H9 (cell line): ENCODE measurements at regions not wholly inside any gene's neighbourhood (a gene's known extent, or its start where the extent isn't known, plus 50 kb on each side); places are given as distances from the start of the nearest gene placed in this dataset.

ENCODE experiments used
- DNase-seq: peaks from one replicate; pipeline ENCODE4 v3.0.0-alpha.2; 2017
- H2AFZ ChIP-seq: one replicate; pipeline ENCODE4 v1.6.1; 2013; ENCODE audit warnings: mild to moderate bottlenecking, low read length, control low read depth, moderate library complexity
- H2AK5ac ChIP-seq: 2 replicates; pipeline ENCODE4 v1.6.1; 2013; ENCODE audit warnings: low read length, control low read depth, mixed read lengths; ENCODE audit not compliant: insufficient read length
- H2BK120ac ChIP-seq: one replicate; pipeline ENCODE4 v1.6.1; 2013; ENCODE audit warnings: low read depth, mild to moderate bottlenecking, low read length, control low read depth, inconsistent platforms; ENCODE audit not compliant: poor library complexity, severe bottlenecking
- H2BK12ac ChIP-seq: 2 replicates; pipeline ENCODE4 v1.6.1; 2013; ENCODE audit warnings: low read length, control low read depth, mixed read lengths, low read depth; ENCODE audit not compliant: insufficient read length
- H2BK15ac ChIP-seq: 2 replicates; pipeline ENCODE4 v1.6.1; 2013; ENCODE audit warnings: low read depth, low read length, control low read depth
- H2BK20ac ChIP-seq: one replicate; pipeline ENCODE4 v1.6.1; 2013; ENCODE audit warnings: low read depth, mild to moderate bottlenecking, low read length, control low read depth, inconsistent platforms; ENCODE audit not compliant: poor library complexity, severe bottlenecking
- H2BK5ac ChIP-seq: 2 replicates; pipeline ENCODE4 v1.6.1; 2013; ENCODE audit warnings: low read length, control low read depth, mixed read lengths; ENCODE audit not compliant: insufficient read length
- H3K14ac ChIP-seq: 2 replicates; pipeline ENCODE4 v1.6.1; 2013; ENCODE audit warnings: low read length, control low read depth; ENCODE audit not compliant: insufficient read depth
- H3K18ac ChIP-seq: 2 replicates; pipeline ENCODE4 v1.6.1; 2013; ENCODE audit warnings: low read depth, mild to moderate bottlenecking, mixed read lengths, low read length, control low read depth; ENCODE audit not compliant: insufficient read length
- H3K23ac ChIP-seq: 2 replicates; pipeline ENCODE4 v1.6.1; 2013; ENCODE audit warnings: low read length, control low read depth, mixed read lengths, low read depth; ENCODE audit not compliant: insufficient read length
- H3K23me2 ChIP-seq: 2 replicates; pipeline ENCODE4 v1.6.1; 2013; ENCODE audit warnings: low read depth, mild to moderate bottlenecking, mixed read lengths, low read length, control low read depth; ENCODE audit not compliant: insufficient read length, poor library complexity, severe bottlenecking
- H3K27ac ChIP-seq: 2 replicates; pipeline ENCODE4 v1.5.1; 2013; ENCODE audit warnings: low read length, control low read depth, mixed read lengths, low read depth; ENCODE audit not compliant: insufficient read length
- H3K27me3 ChIP-seq: 2 replicates; pipeline ENCODE4 v1.6.1; 2013; ENCODE audit warnings: low read length, control low read depth, inconsistent platforms; ENCODE audit not compliant: insufficient read depth
- H3K4ac ChIP-seq: 2 replicates; pipeline ENCODE4 v1.6.1; 2013; ENCODE audit warnings: low read depth, mild to moderate bottlenecking, control low read depth, inconsistent platforms, low read length, moderate library complexity
- H3K4me1 ChIP-seq: 2 replicates; pipeline ENCODE4 v1.6.1; 2013; ENCODE audit warnings: low read length, control low read depth, inconsistent platforms; ENCODE audit not compliant: insufficient read depth
- H3K4me2 ChIP-seq: 2 replicates; pipeline ENCODE4 v1.6.1; 2013; ENCODE audit warnings: low read length, control low read depth, mixed read lengths; ENCODE audit not compliant: insufficient read length, insufficient read depth
- H3K56ac ChIP-seq: 2 replicates; pipeline ENCODE4 v1.6.1; 2013; ENCODE audit warnings: low read depth, mild to moderate bottlenecking, mixed read lengths, low read length, control low read depth; ENCODE audit not compliant: insufficient read length
- H3K79me1 ChIP-seq: 2 replicates; pipeline ENCODE4 v1.6.1; 2013; ENCODE audit warnings: low read depth, mild to moderate bottlenecking, moderate library complexity, low read length, control low read depth, inconsistent platforms; ENCODE audit not compliant: insufficient read depth, poor library complexity, severe bottlenecking
- H3K79me2 ChIP-seq: 2 replicates; pipeline ENCODE4 v1.6.1; 2013; ENCODE audit warnings: low read length, control low read depth, inconsistent platforms; ENCODE audit not compliant: insufficient read depth
- H3K9ac ChIP-seq: 2 replicates; pipeline ENCODE4 v1.6.1; 2013; ENCODE audit warnings: low read length, control low read depth, mixed read lengths; ENCODE audit not compliant: insufficient read length; ENCODE audit errors: extremely low read depth
- H3K9me3 ChIP-seq: one replicate; pipeline ENCODE4 v1.6.1; 2013; ENCODE audit warnings: low read depth, low read length, inconsistent platforms; ENCODE audit not compliant: control insufficient read depth
- H3T11ph ChIP-seq: one replicate; pipeline ENCODE4 v1.6.1; 2013; ENCODE audit warnings: mild to moderate bottlenecking, low read length, control low read depth, inconsistent platforms
- H4K20me1 ChIP-seq: one replicate; pipeline ENCODE4 v1.6.1; 2013; ENCODE audit not compliant: control insufficient read depth, insufficient read length, insufficient read depth
- H4K5ac ChIP-seq: 2 replicates; pipeline ENCODE4 v1.6.1; 2013; ENCODE audit warnings: low read depth, mild to moderate bottlenecking, mixed read lengths, low read length, control low read depth; ENCODE audit not compliant: insufficient read length
- H4K8ac ChIP-seq: replicated peaks from 2 replicates; pipeline ENCODE4 v1.6.1; 2013; ENCODE audit warnings: low read length, control low read depth, mixed read lengths, low read depth; ENCODE audit not compliant: insufficient read length
- H4K91ac ChIP-seq: 2 replicates; pipeline ENCODE4 v1.6.1; 2013; ENCODE audit warnings: low read depth, mild to moderate bottlenecking, moderate library complexity, mixed read lengths, low read length, control low read depth; ENCODE audit not compliant: insufficient read length
- H3K27ac Mint-ChIP-seq, 3 experiments: 2 replicates in 2 of 3; 3 replicates in 1 of 3; pipeline ENCODE4 v1.8.0; 2020 to 2021; ENCODE audit warnings: mixed read lengths in 3 of 3, mild to moderate bottlenecking in 1 of 3, moderate library complexity in 1 of 3
- H3K27me3 Mint-ChIP-seq: 2 replicates; pipeline ENCODE4 v1.8.0; 2021; ENCODE audit warnings: low read depth, mild to moderate bottlenecking, moderate library complexity, mixed read lengths
- H3K36me3 Mint-ChIP-seq, 3 experiments: 2 replicates in 2 of 3; 3 replicates in 1 of 3; pipeline ENCODE4 v1.8.0; 2020 to 2021; ENCODE audit warnings: low read depth in 3 of 3, mixed read lengths in 3 of 3; ENCODE audit not compliant: insufficient read depth in 1 of 3
- H3K4me1 Mint-ChIP-seq, 2 experiments: 2 replicates each; pipeline ENCODE4 v1.8.0; 2020; ENCODE audit warnings: mixed read lengths in 2 of 2
- H3K4me3 Mint-ChIP-seq, 2 experiments: 2 replicates in 1 of 2; 3 replicates in 1 of 2; pipeline ENCODE4 v1.8.0; 2020 to 2021; ENCODE audit warnings: mild to moderate bottlenecking in 2 of 2, mixed read lengths in 2 of 2, moderate library complexity in 1 of 2
- H3K9me3 Mint-ChIP-seq, 2 experiments: 2 replicates in 1 of 2; 3 replicates in 1 of 2; pipeline ENCODE4 v1.8.0; 2020; ENCODE audit warnings: mild to moderate bottlenecking in 2 of 2, mixed read lengths in 2 of 2, moderate library complexity in 1 of 2
- WGBS: extraction: QIAGEN DNeasy Blood & Tissue Kit; methylation state at CpG from one replicate; pipeline ENCODE4 v1.1.7; 2013; ENCODE audit warnings: missing lambda C conversion rate, low lambda C conversion rate, mixed read lengths; ENCODE audit not compliant: insufficient read length; ENCODE audit errors: extremely low coverage; 5-methylcytosine and 5-hydroxymethylcytosine counted together
- TF ChIP-seq, protein P1 (sequence below): fragments of 200-600 bp; sonication (generic); conservative IDR thresholded peaks from 3 replicates; pipeline ENCODE4 v1.8.0; 2021; ENCODE audit warnings: antibody characterized with exemption, mild to moderate bottlenecking

DNA sequence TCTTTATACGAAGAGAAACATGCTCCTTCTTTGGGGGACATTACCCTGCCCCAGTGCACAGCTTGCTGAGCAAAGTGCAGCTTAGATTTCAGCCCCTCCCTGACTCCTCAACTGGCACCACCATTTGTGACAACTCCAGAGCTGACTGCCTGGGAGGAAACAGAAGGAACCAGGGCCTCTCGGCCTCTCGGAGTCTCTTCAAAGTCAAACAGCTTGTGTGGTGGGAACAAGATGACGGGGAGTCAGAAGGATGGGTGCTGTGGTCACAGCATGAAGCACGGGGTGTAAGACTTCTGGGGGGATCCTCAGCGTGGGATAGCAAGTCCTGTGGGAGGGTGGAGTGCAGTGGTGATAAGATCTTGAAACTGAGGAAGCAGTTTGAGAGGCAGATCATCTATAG, 123.5 kb upstream of the BCL2L14 start:
- Histone ChIP-seq H3K27ac (no peak overlapping the region), H2BK12ac (no peak overlapping the region), H4K8ac (no peak overlapping the region), H3K9ac (no peak overlapping the region), H2BK120ac (no peak overlapping the region), H4K20me1 (no peaks in the 10 kb centered on the region), H3K4me1 (no peaks in the 10 kb centered on the region), H2BK15ac (no peak overlapping the region), H2BK20ac (no peak overlapping the region), H3K4ac (no peak overlapping the region), H3K79me2 (no peaks in the 10 kb centered on the region), H3T11ph (no peak overlapping the region), H3K9me3 (no peaks in the 10 kb centered on the region), H2BK5ac (no peak overlapping the region), H3K79me1 (no peaks in the 10 kb centered on the region), H3K23ac (no peak overlapping the region), H4K5ac (no peak overlapping the region), H3K27me3 (no peaks in the 10 kb centered on the region), H3K23me2 (no peaks in the 10 kb centered on the region), H2AK5ac (no peak overlapping the region), H3K18ac (no peak overlapping the region), H4K91ac (no peak overlapping the region), H2AFZ (no peak overlapping the region), H3K56ac (no peak overlapping the region), H3K14ac (no peak overlapping the region; the same call in 1 of the 2 replicates), H3K4me2 (no peak overlapping the region)
- H3K36me3 Mint-ChIP-seq, result peaks cover 0 to 9% (median 3%) of the 10 kb centered on the region in 3 experiments; a peak in 3 of 7 replicates
- no CpG with 5 or more reads among the region's 6 CpGs for WGBS
- no peak overlapping the region for H3K27ac Mint-ChIP-seq
- TF ChIP-seq, protein P1, sequence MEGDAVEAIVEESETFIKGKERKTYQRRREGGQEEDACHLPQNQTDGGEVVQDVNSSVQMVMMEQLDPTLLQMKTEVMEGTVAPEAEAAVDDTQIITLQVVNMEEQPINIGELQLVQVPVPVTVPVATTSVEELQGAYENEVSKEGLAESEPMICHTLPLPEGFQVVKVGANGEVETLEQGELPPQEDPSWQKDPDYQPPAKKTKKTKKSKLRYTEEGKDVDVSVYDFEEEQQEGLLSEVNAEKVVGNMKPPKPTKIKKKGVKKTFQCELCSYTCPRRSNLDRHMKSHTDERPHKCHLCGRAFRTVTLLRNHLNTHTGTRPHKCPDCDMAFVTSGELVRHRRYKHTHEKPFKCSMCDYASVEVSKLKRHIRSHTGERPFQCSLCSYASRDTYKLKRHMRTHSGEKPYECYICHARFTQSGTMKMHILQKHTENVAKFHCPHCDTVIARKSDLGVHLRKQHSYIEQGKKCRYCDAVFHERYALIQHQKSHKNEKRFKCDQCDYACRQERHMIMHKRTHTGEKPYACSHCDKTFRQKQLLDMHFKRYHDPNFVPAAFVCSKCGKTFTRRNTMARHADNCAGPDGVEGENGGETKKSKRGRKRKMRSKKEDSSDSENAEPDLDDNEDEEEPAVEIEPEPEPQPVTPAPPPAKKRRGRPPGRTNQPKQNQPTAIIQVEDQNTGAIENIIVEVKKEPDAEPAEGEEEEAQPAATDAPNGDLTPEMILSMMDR, result no peak
- no peak for DNase-seq
- H3K4me1 Mint-ChIP-seq, result peaks cover 0 to 9% of the 10 kb centered on the region in 2 experiments; a peak in 3 of 4 replicates
- peaks cover 2% of the 10 kb centered on the region; the same call in 1 of the 2 replicates for H3K27me3 Mint-ChIP-seq
- peaks cover 5 to 8% of the 10 kb centered on the region in 2 experiments; a peak in 4 of 5 replicates for H3K9me3 Mint-ChIP-seq
- no peak overlapping the region for H3K4me3 Mint-ChIP-seq
